Activated T-cell treated with anti-CD3 and anti-CD28 coated beads, Interleukin-2, amount 50 U/mL, for 48 hours (primary cell): ENCODE measurements at regions not wholly inside any gene's neighbourhood (a gene's known extent, or its start where the extent isn't known, plus 50 kb on each side); places are given as distances from the start of the nearest gene placed in this dataset.
A peak's percentile ranks its signal among the peaks of the same experiment; 100 is the strongest.
"Not testable (repeated sequence)": the region's sequence is repeated elsewhere in the genome, so short reads cannot be mapped to it uniquely, and the experiment has no call there.

Experiments used
- DNase-seq, 2 experiments: peaks; one replicate each; pipeline ENCODE4 v3.0.0-alpha.2; 2020

DNA sequence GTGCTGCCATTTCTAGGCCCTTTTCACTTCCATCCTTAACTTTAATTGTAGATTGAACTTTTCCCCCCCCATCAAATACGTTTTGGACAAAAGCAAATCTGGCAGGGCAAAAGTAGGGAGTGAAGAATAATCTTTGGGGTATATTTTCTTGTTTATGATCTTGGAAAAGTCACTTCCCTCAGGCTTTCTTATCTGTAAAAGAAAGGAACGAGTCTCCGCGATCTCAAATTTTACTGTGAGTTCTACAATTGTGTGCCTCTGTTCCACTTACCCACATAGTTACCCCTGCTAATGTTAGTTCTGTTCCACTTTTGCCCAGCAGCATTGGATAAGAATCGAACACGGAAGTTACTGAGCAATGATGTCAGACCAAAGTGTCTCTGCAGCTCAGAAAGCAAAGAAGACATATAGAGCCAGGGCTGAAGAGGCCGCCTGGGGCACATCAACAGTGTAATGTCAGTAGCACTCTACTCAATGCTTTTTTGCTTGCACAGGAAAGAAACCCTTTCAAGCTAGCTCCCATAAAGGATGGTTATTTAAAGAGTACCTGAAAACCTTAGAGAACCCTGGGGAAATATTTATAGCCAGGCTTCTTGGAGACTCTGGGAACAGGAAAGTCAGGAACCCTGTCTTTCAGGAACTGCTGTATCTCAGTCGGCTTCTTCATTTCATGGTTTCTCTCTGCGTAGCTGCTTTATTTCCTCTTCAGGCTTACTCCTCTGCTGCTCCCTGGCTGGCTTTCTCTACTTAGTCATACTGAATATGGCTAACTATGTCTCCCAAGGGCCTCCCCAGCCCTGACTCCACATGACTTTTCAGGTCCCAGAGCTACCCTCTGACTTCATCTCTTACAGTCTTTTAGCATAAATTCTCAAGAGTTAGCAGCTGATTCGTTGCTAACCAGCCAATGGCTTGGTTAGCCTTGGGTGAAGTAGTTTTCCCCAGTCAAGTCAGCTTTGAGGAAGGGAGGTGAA lies 123.7 kb upstream of the FAM3C start:
- DNase-seq: no peak

- no peak for DNase-seq
Observed at GRCh38 chr7:121517591-121517990, 121.5 kb upstream of the FAM3C start.

GRCh38 chr7:121516821-121517220 lies 120.7 kb upstream of the FAM3C start:
- DNase-seq: no peak

DNA sequence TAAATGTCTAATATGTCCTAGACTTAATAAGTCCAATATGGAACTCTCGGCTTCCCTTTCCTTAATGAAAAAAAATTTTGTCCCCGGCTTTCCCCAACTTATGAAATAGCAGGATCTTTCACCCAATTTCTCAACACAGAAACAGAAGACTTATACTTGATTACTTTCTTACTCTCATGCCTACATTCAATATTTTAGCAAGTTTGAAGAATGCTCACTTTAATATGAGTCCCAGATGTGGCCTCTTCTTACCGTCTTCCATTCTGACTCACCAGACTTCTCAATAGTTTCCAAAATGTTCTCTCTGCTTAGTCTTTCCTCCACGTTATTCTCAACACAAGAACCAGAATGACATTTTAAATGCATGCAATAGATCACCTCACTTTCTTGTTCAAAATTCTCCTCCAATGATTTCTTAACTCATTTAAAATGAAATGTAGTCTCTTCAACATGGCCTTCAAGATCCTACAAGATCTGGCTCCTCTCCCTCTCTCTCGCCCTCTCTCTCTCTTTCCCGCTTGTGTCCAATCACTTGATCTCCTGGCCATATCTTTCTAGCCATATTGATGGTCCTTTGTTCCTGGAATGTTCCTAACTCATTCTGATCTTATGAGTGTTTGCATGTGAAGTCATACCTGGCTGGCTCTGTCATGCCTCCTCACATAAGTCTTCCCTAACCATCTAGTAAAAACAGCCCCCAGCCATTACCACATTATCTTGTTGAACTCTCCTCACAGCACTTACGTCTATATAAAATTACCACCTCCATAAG lies 119.7 kb upstream of the FAM3C start:
- DNase-seq: no peak

GRCh38 chr7:121515229-121515628 lies 119.1 kb upstream of the FAM3C start:
- no peak for DNase-seq

DNA sequence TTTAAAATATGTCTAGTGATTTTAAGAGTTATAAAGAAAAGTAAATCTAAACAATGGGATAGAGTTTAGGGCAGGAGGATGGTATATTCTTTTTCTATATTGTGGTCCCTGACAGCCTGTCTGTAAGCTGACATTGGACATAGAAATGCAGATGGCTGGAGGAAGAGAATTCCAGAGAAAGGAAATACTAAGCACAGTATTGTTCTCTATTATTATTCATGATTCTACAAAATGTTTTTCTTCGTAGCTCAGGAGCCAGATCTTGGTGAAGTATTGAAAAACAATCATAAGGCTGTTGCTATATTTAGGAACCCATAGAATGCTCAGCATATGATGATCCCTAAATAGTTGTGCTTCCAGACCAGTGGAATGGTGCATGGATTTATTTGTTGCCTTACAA lies 117.0 kb upstream of the FAM3C start:
- DNase-seq: no peak

GRCh38 chr7:121510858-121511482 lies 114.9 kb upstream of the FAM3C start:
- no peak for DNase-seq

- no peak for DNase-seq
Observed at GRCh38 chr7:121510302-121510701, 114.2 kb upstream of the FAM3C start.

GRCh38 chr7:121505540-121506182 lies 109.6 kb upstream of the FAM3C start:
- no peak for DNase-seq

DNA sequence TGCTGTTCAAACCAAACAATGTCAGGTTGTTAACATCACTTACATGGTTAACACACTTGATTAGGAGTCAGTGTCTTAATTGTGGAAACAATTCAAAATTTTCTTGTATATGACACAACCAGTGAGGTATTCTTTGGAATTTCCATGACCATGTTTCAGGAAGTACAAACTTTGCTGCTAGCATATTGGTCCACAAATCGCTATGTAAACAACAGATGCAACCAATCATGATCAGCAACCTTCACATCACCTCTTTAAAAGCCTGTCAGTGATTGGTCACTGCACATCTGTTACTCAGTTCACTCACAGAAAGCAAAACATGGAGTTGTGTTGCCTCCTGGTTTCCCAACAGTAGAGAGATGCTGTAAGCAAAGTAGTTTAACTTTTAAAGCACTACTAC lies 108.9 kb upstream of the FAM3C start:
- no peak for DNase-seq

- DNase-seq: no peak
Observed at GRCh38 chr7:121504482-121504881, 108.4 kb upstream of the FAM3C start.

GRCh38 chr7:121503730-121504129 lies 107.6 kb upstream of the FAM3C start:
- no peak for DNase-seq

- DNase-seq: no peak
Observed at GRCh38 chr7:121503039-121503438, 106.9 kb upstream of the FAM3C start.

DNA sequence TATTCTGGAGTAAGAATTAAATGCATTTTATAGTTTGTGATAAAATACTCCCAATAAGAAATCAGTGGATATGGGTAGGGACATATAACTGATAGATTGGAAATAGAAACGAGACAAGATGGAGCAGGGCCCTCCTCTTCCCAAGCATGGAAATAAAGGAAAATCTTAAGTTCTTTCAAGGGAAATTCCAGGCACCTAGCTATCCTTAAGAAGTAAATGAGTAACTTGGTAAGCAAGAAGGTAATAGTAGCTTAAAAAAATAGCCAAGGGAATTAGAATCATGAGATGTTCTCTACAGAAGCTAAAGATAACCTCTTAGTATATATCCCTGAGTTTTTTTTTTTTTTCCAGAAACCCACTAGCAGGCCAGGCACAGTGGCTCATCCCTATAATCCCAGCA lies 105.5 kb upstream of the FAM3C start:
- no peak for DNase-seq

GRCh38 chr7:121500360-121501058 lies 104.4 kb upstream of the FAM3C start:
- peak; percentile 23 to 29 for DNase-seq

DNA sequence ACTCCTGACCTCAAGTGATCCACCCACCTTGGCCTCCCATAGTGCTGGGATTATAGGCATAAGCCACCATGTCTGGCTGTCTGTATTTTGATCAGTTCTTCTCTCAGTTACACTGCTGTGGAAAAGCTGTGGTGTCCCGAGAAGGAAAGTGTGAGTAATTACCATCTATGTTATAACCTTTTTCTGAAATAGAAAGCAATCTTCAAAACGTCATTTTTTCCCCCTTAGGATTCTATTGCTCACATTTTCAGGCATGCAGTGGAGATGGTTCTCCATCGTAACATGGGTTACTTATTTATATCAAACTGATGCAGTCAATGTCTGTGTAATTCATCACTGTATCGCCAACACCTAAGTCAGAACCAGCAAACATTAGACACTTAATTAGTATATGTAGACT lies 103.5 kb upstream of the FAM3C start:
- peak; percentile 38 for DNase-seq

- no peak for DNase-seq
Observed at GRCh38 chr7:121498816-121499215, 102.7 kb upstream of the FAM3C start.

DNA sequence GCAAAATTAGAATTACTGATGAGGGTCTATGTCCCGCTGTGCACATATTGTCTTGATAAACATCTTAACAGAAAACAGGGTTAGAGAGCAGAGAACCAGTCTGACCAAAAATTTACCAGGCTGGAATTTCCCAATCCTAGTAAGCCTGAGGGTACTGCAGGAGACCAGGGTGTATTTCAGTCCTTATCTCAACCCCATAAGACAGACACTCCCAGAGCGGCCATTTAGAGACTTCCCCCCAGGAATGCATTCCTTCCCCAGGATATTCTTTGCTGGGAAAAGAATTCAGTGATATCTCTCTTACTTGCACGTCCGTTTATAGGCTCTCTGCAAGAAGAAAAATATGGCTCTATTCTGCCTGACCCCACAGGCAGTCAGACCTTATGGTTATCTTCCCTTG lies 101.4 kb upstream of the FAM3C start:
- not testable (repeated sequence) for DNase-seq

DNA sequence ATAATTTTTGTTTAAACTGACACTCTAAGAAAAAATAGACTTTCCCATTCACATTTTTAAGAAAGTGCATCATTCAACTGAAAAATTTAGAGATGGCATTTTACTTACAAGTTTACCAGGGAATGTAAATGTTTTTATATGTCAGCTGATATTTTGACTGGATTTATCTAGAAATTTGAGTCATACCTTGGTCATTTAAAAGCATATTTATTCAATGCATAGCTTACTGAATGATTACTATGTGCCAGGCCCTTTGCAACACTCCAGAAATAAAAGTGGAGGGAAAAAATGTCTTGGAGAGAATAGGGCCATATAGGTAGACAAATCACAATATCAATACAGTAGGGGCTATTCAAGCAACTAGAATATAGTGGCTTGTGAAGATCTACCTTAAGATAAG lies 98.4 kb upstream of the FAM3C start:
- DNase-seq: no peak

DNA sequence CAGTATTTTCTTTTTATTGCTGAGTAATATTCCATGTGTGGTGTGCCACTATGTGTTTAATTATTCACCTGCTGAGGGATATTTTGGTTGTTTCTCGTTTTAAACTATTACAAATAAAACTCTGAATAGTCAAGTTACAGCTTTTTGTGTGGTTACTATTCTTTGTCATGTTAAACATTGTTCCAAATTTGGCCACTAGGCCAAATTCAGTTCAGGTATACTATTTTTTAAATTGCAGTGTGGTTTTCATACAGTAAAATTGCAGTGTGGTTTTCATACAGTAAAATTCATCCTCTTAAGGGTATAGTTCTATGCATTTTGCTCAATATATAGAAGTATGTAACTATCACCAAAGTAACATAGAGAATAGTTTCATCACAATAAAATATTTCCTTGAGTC lies 97.4 kb upstream of the FAM3C start:
- DNase-seq: no peak

DNA sequence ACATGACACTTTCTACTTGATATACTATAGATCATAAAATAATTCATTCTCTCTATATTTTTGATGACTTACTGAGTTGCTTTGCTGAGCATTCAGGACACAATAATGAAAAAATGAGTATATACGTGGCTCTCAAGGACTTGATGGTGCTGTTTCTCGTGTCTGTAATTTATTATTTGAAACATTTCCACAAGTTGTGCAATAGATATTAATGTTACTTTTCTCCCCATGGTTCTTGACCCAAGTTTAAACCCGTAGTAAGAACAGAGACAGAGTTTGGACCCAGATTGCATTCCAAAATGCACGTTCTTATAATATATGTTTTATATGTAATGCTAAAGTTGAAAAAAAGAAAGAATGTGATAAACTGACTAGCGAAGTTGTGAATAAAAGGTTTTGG lies 94.2 kb upstream of the FAM3C start:
- no peak for DNase-seq

- DNase-seq: no peak
Observed at GRCh38 chr7:121489440-121489839, 93.3 kb upstream of the FAM3C start.
